Activated CD8-positive, alpha-beta T cell treated with anti-CD3 and anti-CD28 coated beads for 36 hours (primary cell): ENCODE measurements at regions not wholly inside any gene's neighbourhood (a gene's known extent, or its start where the extent isn't known, plus 50 kb on each side); places are given as distances from the start of the nearest gene placed in this dataset.

Experiments
- ATAC-seq: fragments of 200-7000 bp; cut with Tn5 transposase; one replicate; pipeline ENCODE4 v1.10.0; 2021; ENCODE audit warnings: mild to moderate bottlenecking, moderate library complexity
- CTCF ChIA-PET: fragments of 350-600 bp; sonication (Branson Sonifier 250); formaldehyde crosslinking; loops from one replicate; lab custom pipeline; 2021; ENCODE audit warnings: antibody characterized with exemption; lab: Charles Lee
- POLR2A ChIA-PET: fragments of 350-600 bp; sonication (Branson Sonifier 250); formaldehyde crosslinking; loops from one replicate; lab custom pipeline; 2021; ENCODE audit warnings: antibody characterized with exemption; lab: Charles Lee
- DNase-seq: peaks from one replicate; pipeline ENCODE4 v3.0.0-alpha.2; 2020
- H3K27ac Mint-ChIP-seq: one replicate; pipeline ENCODE4 v1.8.0; 2021; ENCODE audit warnings: mild to moderate bottlenecking, mixed read lengths
- H3K27me3 Mint-ChIP-seq: one replicate; pipeline ENCODE4 v1.8.0; 2021; ENCODE audit warnings: mixed read lengths
- H3K36me3 Mint-ChIP-seq: one replicate; pipeline ENCODE4 v1.8.0; 2021; ENCODE audit warnings: low read depth, mixed read lengths
- H3K4me1 Mint-ChIP-seq: one replicate; pipeline ENCODE4 v1.8.0; 2021; ENCODE audit warnings: low read depth, mixed read lengths
- H3K4me3 Mint-ChIP-seq: one replicate; pipeline ENCODE4 v1.8.0; 2021; ENCODE audit warnings: mild to moderate bottlenecking, moderate library complexity, mixed read lengths
- H3K9me3 Mint-ChIP-seq: one replicate; pipeline ENCODE4 v1.8.0; 2021; ENCODE audit warnings: mixed read lengths
- CTCF ChIP-seq: fragments of 200-600 bp; IDR thresholded peaks from one replicate; pipeline ENCODE4 v1.8.0; 2022; ENCODE audit warnings: antibody characterized with exemption, mild to moderate bottlenecking
- intact Hi-C: fragments of 100-400 bp; cut with micrococcal nuclease; formaldehyde crosslinking; loops from one replicate; pipeline ENCODE4 v1.10.0; 2022

- peaks cover 18% of the 10 kb centered on the region for H3K9me3 Mint-ChIP-seq
- H3K36me3 Mint-ChIP-seq, result peaks cover 15% of the 10 kb centered on the region
- H3K4me3 Mint-ChIP-seq, result no peak overlapping the region
- H3K4me1 Mint-ChIP-seq, result no peaks in the 10 kb centered on the region
- DNase-seq (no peak), ATAC-seq (no peak)
- CTCF ChIA-PET, result no interaction called here
- H3K27ac Mint-ChIP-seq, result no peak overlapping the region
- POLR2A ChIA-PET, result no interaction called here
- intact Hi-C loops, result no loop called here
- TF ChIP-seq CTCF, result no peak
- H3K27me3 Mint-ChIP-seq, result no peaks in the 10 kb centered on the region
Measured at GRCh38 chr7:33705333-33705833, 200.0 kb upstream of the BMPER start.

GRCh38 chr7:33706186-33706585 lies 199.2 kb upstream of the BMPER start:
- H3K27me3 Mint-ChIP-seq, result no peaks in the 10 kb centered on the region
- no peak overlapping the region for H3K4me3 Mint-ChIP-seq
- H3K27ac Mint-ChIP-seq, result no peak overlapping the region
- CTCF ChIA-PET, result no interaction called here
- H3K9me3 Mint-ChIP-seq, result peaks cover 12% of the 10 kb centered on the region
- intact Hi-C loops, result no loop called here
- no peak for ATAC-seq
- TF ChIP-seq CTCF, result no peak
- peaks cover 10% of the 10 kb centered on the region for H3K36me3 Mint-ChIP-seq
- H3K4me1 Mint-ChIP-seq, result no peaks in the 10 kb centered on the region
- DNase-seq, result no peak
- POLR2A ChIA-PET, result no interaction called here

- H3K4me1 Mint-ChIP-seq, result no peaks in the 10 kb centered on the region
- no peak overlapping the region for H3K27ac Mint-ChIP-seq
- peaks cover 7% of the 10 kb centered on the region for H3K36me3 Mint-ChIP-seq
- TF ChIP-seq CTCF, result no peak
- no peaks in the 10 kb centered on the region for H3K27me3 Mint-ChIP-seq
- intact Hi-C loops, result no loop called here
- H3K4me3 Mint-ChIP-seq, result no peak overlapping the region
- H3K9me3 Mint-ChIP-seq, result peaks cover 9% of the 10 kb centered on the region
- ChIA-PET POLR2A (no interaction called here), CTCF (no interaction called here)
- DNase-seq (no peak), ATAC-seq (no peak)
Measured at GRCh38 chr7:33706771-33707200, 198.6 kb upstream of the BMPER start.

GRCh38 chr7:33707427-33707826 lies 197.9 kb upstream of the BMPER start:
- peaks cover under 1% of the 10 kb centered on the region for H3K36me3 Mint-ChIP-seq
- no peaks in the 10 kb centered on the region for H3K27me3 Mint-ChIP-seq
- H3K4me3 Mint-ChIP-seq, result no peak overlapping the region
- no peak for ATAC-seq
- no peak for TF ChIP-seq CTCF
- no peak for DNase-seq
- intact Hi-C loops, result no loop called here
- no peaks in the 10 kb centered on the region for H3K4me1 Mint-ChIP-seq
- H3K27ac Mint-ChIP-seq, result no peak overlapping the region
- ChIA-PET POLR2A (no interaction called here), CTCF (no interaction called here)
- peaks cover 3% of the 10 kb centered on the region for H3K9me3 Mint-ChIP-seq

GRCh38 chr7:33710608-33711007 lies 194.7 kb upstream of the BMPER start:
- intact Hi-C loops, result no loop called here
- Mint-ChIP-seq H3K27me3 (no peaks in the 10 kb centered on the region), H3K4me3 (no peak overlapping the region), H3K27ac (no peak overlapping the region), H3K4me1 (no peaks in the 10 kb centered on the region), H3K36me3 (no peaks in the 10 kb centered on the region), H3K9me3 (no peaks in the 10 kb centered on the region)
- DNase-seq, result no peak
- CTCF ChIA-PET, result no interaction called here
- POLR2A ChIA-PET, result no interaction called here
- TF ChIP-seq CTCF, result no peak
- no peak for ATAC-seq
